ENCODE measurements at regions not wholly inside any gene's neighbourhood (a gene's known extent, or its start where the extent isn't known, plus 50 kb on each side); places are given as distances from the start of the nearest gene placed in this dataset.

GRCh38 chr1:213724640-213725536 lies 262.9 kb upstream of the PROX1 start:
- peak; percentile 46 for DNase-seq (ENCODE audit: low spot score)

- no peak for DNase-seq (ENCODE audit: low spot score)
These were observed 259.8 kb upstream of the PROX1 start for GRCh38 chr1:213727853-213728592.

GRCh38 chr1:213728593-213729536 lies 258.9 kb upstream of the PROX1 start:
- no peak for DNase-seq (ENCODE audit: low spot score)

- DNase-seq (ENCODE audit: low spot score) = no peak
These were observed 254.1 kb upstream of the PROX1 start for GRCh38 chr1:213733705-213734104.

- no peak for DNase-seq (ENCODE audit: low spot score)
These were observed 250.3 kb upstream of the PROX1 start for GRCh38 chr1:213737398-213738035.

- DNase-seq (ENCODE audit: low spot score) = no peak
These were observed 249.1 kb upstream of the PROX1 start for GRCh38 chr1:213738658-213739057.

GRCh38 chr1:213742992-213743391 lies 244.8 kb upstream of the PROX1 start:
- DNase-seq (ENCODE audit: low spot score) = no peak

- no peak for DNase-seq (ENCODE audit: low spot score)
These were observed 243.0 kb upstream of the PROX1 start for GRCh38 chr1:213744780-213745179.

- no peak for DNase-seq (ENCODE audit: low spot score)
These were observed 242.3 kb upstream of the PROX1 start for GRCh38 chr1:213745451-213745850.

GRCh38 chr1:213749558-213749957 lies 238.2 kb upstream of the PROX1 start:
- DNase-seq (ENCODE audit: low spot score) = no peak

- DNase-seq (ENCODE audit: low spot score) = no peak
These were observed 237.3 kb upstream of the PROX1 start for GRCh38 chr1:213750231-213751063.

GRCh38 chr1:213751064-213751397 lies 236.7 kb upstream of the PROX1 start:
- no peak for DNase-seq (ENCODE audit: low spot score)

- no peak for DNase-seq (ENCODE audit: low spot score)
These were observed 228.2 kb upstream of the PROX1 start for GRCh38 chr1:213759359-213760181.

GRCh38 chr1:213761845-213762407 lies 225.8 kb upstream of the PROX1 start:
- DNase-seq (ENCODE audit: low spot score) = no peak

GRCh38 chr1:213767683-213768082 lies 220.1 kb upstream of the PROX1 start:
- DNase-seq (ENCODE audit: low spot score) = no peak

GRCh38 chr1:213772128-213773063 lies 215.4 kb upstream of the PROX1 start:
- no peak for DNase-seq (ENCODE audit: low spot score)

GRCh38 chr1:213773975-213774374 lies 213.8 kb upstream of the PROX1 start:
- DNase-seq (ENCODE audit: low spot score) = no peak

- DNase-seq (ENCODE audit: low spot score) = no peak
These were observed 210.8 kb upstream of the PROX1 start for GRCh38 chr1:213776969-213777368.
